B cell (primary cell): ENCODE measurements at regions not wholly inside any gene's neighbourhood (a gene's known extent, or its start where the extent isn't known, plus 50 kb on each side); places are given as distances from the start of the nearest gene placed in this dataset.

ENCODE experiments used
- ATAC-seq: fragments of 200-7000 bp; cut with Tn5 transposase; one replicate; pipeline ENCODE4 v1.10.0; 2021; ENCODE audit warnings: low read depth, mild to moderate bottlenecking, moderate number of reproducible peaks, moderate library complexity
- CTCF ChIA-PET: fragments of 350-600 bp; sonication (Branson Sonifier 250); formaldehyde crosslinking; loops from one replicate; lab custom pipeline; 2021; ENCODE audit warnings: antibody characterized with exemption, inconsistent platforms; lab: Charles Lee
- POLR2A ChIA-PET: fragments of 350-600 bp; sonication (Branson Sonifier 250); formaldehyde crosslinking; loops from one replicate; lab custom pipeline; 2021; ENCODE audit warnings: antibody characterized with exemption; lab: Charles Lee
- DNase-seq: peaks from one replicate; pipeline ENCODE4 v3.0.0; 2013
- H2AFZ ChIP-seq: 2 replicates; pipeline ENCODE4 v1.6.1; 2012; ENCODE audit warnings: mild to moderate bottlenecking, low read depth, low read length; ENCODE audit not compliant: insufficient read depth, poor library complexity, severe bottlenecking
- H3K27ac ChIP-seq, 2 donors: 1 replicate in 1 of 2; 2 replicates in 1 of 2; pipeline ENCODE4 v1.5.1; 2012 to 2013; ENCODE audit warnings: low read length in 2 of 2, mild to moderate bottlenecking in 2 of 2, moderate library complexity in 1 of 2
- H3K27me3 ChIP-seq, 4 experiments: fragments of 200-600 bp in 1 of 4; sonication (generic) in 1 of 4; replicated peaks in 1 of 4; 1 replicate in 2 of 4; 2 replicates in 2 of 4; pipeline versions ENCODE4 v1.6.1 to v1.7.0; 2013 to 2016; ENCODE audit warnings: low read length in 3 of 4, mild to moderate bottlenecking in 2 of 4, mixed read lengths in 1 of 4, moderate library complexity in 1 of 4; ENCODE audit not compliant: insufficient read depth in 4 of 4, control insufficient read depth in 3 of 4; ENCODE audit errors: control extremely low read depth in 1 of 4
- H3K36me3 ChIP-seq, 2 experiments: replicated peaks in 1 of 2; 1 replicate in 1 of 2; 2 replicates in 1 of 2; pipeline versions ENCODE4 v1.6.1 to v1.7.1; 2013; ENCODE audit warnings: low read length in 1 of 2; ENCODE audit not compliant: insufficient read depth in 2 of 2, control insufficient read depth in 1 of 2; ENCODE audit errors: control extremely low read depth in 1 of 2, extremely low read depth in 1 of 2
- H3K4me1 ChIP-seq, 2 donors: fragments of 200-600 bp in 1 of 2; sonication (generic) in 1 of 2; 1 replicate in 1 of 2; 2 replicates in 1 of 2; pipeline versions ENCODE4 v1.5.1 to v1.6.1; 2013 to 2017; ENCODE audit warnings: low read length in 2 of 2; ENCODE audit not compliant: control insufficient read depth in 2 of 2, insufficient read depth in 2 of 2
- H3K4me2 ChIP-seq: replicated peaks from 2 replicates; pipeline ENCODE3; 2012; ENCODE audit warnings: mild to moderate bottlenecking, low read depth, low read length; ENCODE audit not compliant: poor library complexity, severe bottlenecking
- H3K4me3 ChIP-seq, 5 experiments: fragments of 200-600 bp in 1 of 5; sonication (generic) in 1 of 5; 1 replicate in 3 of 5; 2 replicates in 2 of 5; pipeline versions ENCODE4 v1.5.1 to v1.7.0; 2011 to 2016; ENCODE audit warnings: low read length in 4 of 5, mild to moderate bottlenecking in 4 of 5, low read depth in 2 of 5, control low read depth in 1 of 5, moderate library complexity in 1 of 5; ENCODE audit not compliant: insufficient read depth in 1 of 5; ENCODE audit errors: control extremely low read depth in 1 of 5, extremely low read depth in 1 of 5
- H3K79me2 ChIP-seq: fragments of 200-600 bp; sonication (generic); one replicate; pipeline ENCODE4 v1.6.0; 2016; ENCODE audit warnings: low read length; ENCODE audit not compliant: control insufficient read depth, insufficient read depth
- H3K9ac ChIP-seq: fragments of 200-600 bp; sonication (generic); 2 replicates; pipeline ENCODE4 v1.6.1; 2017; ENCODE audit warnings: mild to moderate bottlenecking, low read length, moderate library complexity
- H3K9me3 ChIP-seq, 3 donors: one replicate each; pipeline versions ENCODE4 v1.6.1 to v1.7.1; 2013; ENCODE audit warnings: low read length in 2 of 3; ENCODE audit not compliant: control insufficient read depth in 2 of 3, insufficient read depth in 1 of 3; ENCODE audit errors: control extremely low read depth in 1 of 3
- H4K20me1 ChIP-seq: 2 replicates; pipeline ENCODE4 v1.6.0; 2012; ENCODE audit warnings: mild to moderate bottlenecking, low read length; ENCODE audit not compliant: insufficient read depth, control insufficient read depth, poor library complexity, severe bottlenecking
- H3K27ac Mint-ChIP-seq: one replicate; pipeline ENCODE4 v1.8.0; 2021; ENCODE audit warnings: mixed read lengths
- H3K27me3 Mint-ChIP-seq: one replicate; pipeline ENCODE4 v1.8.0; 2021; ENCODE audit warnings: mixed read lengths
- H3K4me1 Mint-ChIP-seq: one replicate; pipeline ENCODE4 v1.8.0; 2021; ENCODE audit warnings: mixed read lengths
- H3K4me3 Mint-ChIP-seq: one replicate; pipeline ENCODE4 v1.8.0; 2021; ENCODE audit warnings: mixed read lengths
- H3K9me3 Mint-ChIP-seq: one replicate; pipeline ENCODE4 v1.8.0; 2022; ENCODE audit warnings: mixed read lengths; ENCODE audit not compliant: insufficient read depth
- EZH2 ChIP-seq: IDR thresholded peaks from 2 replicates; pipeline ENCODE4 v1.6.1; 2012; ENCODE audit warnings: borderline replicate concordance, low read depth, mild to moderate bottlenecking, moderate library complexity, low read length; ENCODE audit not compliant: insufficient read depth, poor library complexity, severe bottlenecking
- WGBS: methylation state at CpG from one replicate; pipeline ENCODE4 v1.1.5; 2013; ENCODE audit warnings: missing lambda C conversion rate; ENCODE audit not compliant: insufficient coverage; 5-methylcytosine and 5-hydroxymethylcytosine counted together
- intact Hi-C: fragments of 100-400 bp; cut with micrococcal nuclease; formaldehyde crosslinking; loops from one replicate; pipeline ENCODE4 v1.10.0; 2022
- TF ChIP-seq, protein P1 (sequence below): fragments of 200-600 bp; IDR thresholded peaks from one replicate; pipeline ENCODE4 v1.8.0; 2022; ENCODE audit warnings: antibody characterized with exemption, mild to moderate bottlenecking

GRCh38 chr2:33958591-33958990 lies 359.5 kb upstream of the FAM98A start:
- WGBS, result 26% methylated on average over 2 of the region's 5 CpGs
- Histone ChIP-seq H3K4me3 (no peak overlapping the region), H3K9ac (no peak overlapping the region), H4K20me1 (no peaks in the 10 kb centered on the region), H3K36me3 (no peaks in the 10 kb centered on the region), H3K4me2 (no peak overlapping the region), H3K4me1 (no peaks in the 10 kb centered on the region), H3K27me3 (no peaks in the 10 kb centered on the region), H3K27ac (no peak overlapping the region), H2AFZ (no peak overlapping the region), H3K9me3 (no peaks in the 10 kb centered on the region), H3K79me2 (no peaks in the 10 kb centered on the region)
- no peak for ATAC-seq
- Mint-ChIP-seq H3K4me1 (no peaks in the 10 kb centered on the region), H3K27me3 (peaks cover 4% of the 10 kb centered on the region), H3K4me3 (no peak overlapping the region), H3K27ac (no peak overlapping the region), H3K9me3 (no peaks in the 10 kb centered on the region)
- intact Hi-C loops, result no loop called here
- TF ChIP-seq, protein P1, sequence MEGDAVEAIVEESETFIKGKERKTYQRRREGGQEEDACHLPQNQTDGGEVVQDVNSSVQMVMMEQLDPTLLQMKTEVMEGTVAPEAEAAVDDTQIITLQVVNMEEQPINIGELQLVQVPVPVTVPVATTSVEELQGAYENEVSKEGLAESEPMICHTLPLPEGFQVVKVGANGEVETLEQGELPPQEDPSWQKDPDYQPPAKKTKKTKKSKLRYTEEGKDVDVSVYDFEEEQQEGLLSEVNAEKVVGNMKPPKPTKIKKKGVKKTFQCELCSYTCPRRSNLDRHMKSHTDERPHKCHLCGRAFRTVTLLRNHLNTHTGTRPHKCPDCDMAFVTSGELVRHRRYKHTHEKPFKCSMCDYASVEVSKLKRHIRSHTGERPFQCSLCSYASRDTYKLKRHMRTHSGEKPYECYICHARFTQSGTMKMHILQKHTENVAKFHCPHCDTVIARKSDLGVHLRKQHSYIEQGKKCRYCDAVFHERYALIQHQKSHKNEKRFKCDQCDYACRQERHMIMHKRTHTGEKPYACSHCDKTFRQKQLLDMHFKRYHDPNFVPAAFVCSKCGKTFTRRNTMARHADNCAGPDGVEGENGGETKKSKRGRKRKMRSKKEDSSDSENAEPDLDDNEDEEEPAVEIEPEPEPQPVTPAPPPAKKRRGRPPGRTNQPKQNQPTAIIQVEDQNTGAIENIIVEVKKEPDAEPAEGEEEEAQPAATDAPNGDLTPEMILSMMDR, result no peak
- DNase-seq, result no peak
- CTCF ChIA-PET, result no interaction called here
- POLR2A ChIA-PET, result no interaction called here

GRCh38 chr2:33949371-33949770 lies 350.3 kb upstream of the FAM98A start:
- Histone ChIP-seq H3K27ac (no peak overlapping the region), H4K20me1 (no peaks in the 10 kb centered on the region), H3K9me3 (no peaks in the 10 kb centered on the region), H3K79me2 (no peaks in the 10 kb centered on the region), H3K4me3 (no peak overlapping the region), H3K36me3 (no peaks in the 10 kb centered on the region), H3K4me2 (no peak overlapping the region), H3K27me3 (no peaks in the 10 kb centered on the region), H2AFZ (no peak overlapping the region), H3K9ac (no peak overlapping the region), H3K4me1 (no peaks in the 10 kb centered on the region)
- Mint-ChIP-seq H3K27me3 (no peaks in the 10 kb centered on the region), H3K4me3 (no peak overlapping the region), H3K27ac (no peak overlapping the region), H3K4me1 (no peaks in the 10 kb centered on the region), H3K9me3 (no peaks in the 10 kb centered on the region)
- intact Hi-C loops, result no loop called here
- ATAC-seq, result no peak
- DNase-seq, result no peak
- CTCF ChIA-PET, result no interaction called here
- POLR2A ChIA-PET, result no interaction called here
- TF ChIP-seq EZH2, result no peak
- TF ChIP-seq, protein P1, result no peak
